Hypothalamus (tissue), 51 donors: ENCODE measurements at regions not wholly inside any gene's neighbourhood (a gene's known extent, or its start where the extent isn't known, plus 50 kb on each side); places are given as distances from the start of the nearest gene placed in this dataset.
A peak's percentile ranks its signal among the peaks of the same experiment; 100 is the strongest.
"Not testable (repeated sequence)": the region's sequence is repeated elsewhere in the genome, so short reads cannot be mapped to it uniquely, and the experiment has no call there.

Source experiments
- DNase-seq, 51 donors: peaks; one replicate each; lab custom pipeline; 2025; lab: John Stamatoyannopoulos, UW

- no peak for DNase-seq
Measured at GRCh38 chr4:28233724-28234123, 1373.1 kb downstream of the STIM2 start.

GRCh38 chr4:28238876-28239275 lies 1378.2 kb downstream of the STIM2 start:
- DNase-seq = no peak

GRCh38 chr4:28241021-28241420 lies 1380.4 kb downstream of the STIM2 start:
- no peak for DNase-seq

- DNase-seq = no peak
Measured at GRCh38 chr4:28247805-28248204, 1387.2 kb downstream of the STIM2 start.

GRCh38 chr4:28248269-28248668 lies 1387.6 kb downstream of the STIM2 start:
- DNase-seq = no peak

GRCh38 chr4:28250646-28251045 lies 1390.0 kb downstream of the STIM2 start:
- DNase-seq = no peak

- no peak for DNase-seq
Measured at GRCh38 chr4:28251831-28252230, 1391.2 kb downstream of the STIM2 start.

GRCh38 chr4:28254003-28254402 lies 1393.4 kb downstream of the STIM2 start:
- no peak for DNase-seq

GRCh38 chr4:28256295-28256694 lies 1395.7 kb downstream of the STIM2 start:
- DNase-seq = no peak

GRCh38 chr4:28259951-28260350 lies 1399.3 kb downstream of the STIM2 start:
- DNase-seq = no peak

GRCh38 chr4:28267166-28267565 lies 1406.5 kb downstream of the STIM2 start:
- DNase-seq = no peak

- no peak for DNase-seq
Measured at GRCh38 chr4:28269426-28269825, 1408.8 kb downstream of the STIM2 start.

- peak in 2 of 51 donors; percentile 19 to 56 for DNase-seq
Measured at GRCh38 chr4:28277931-28278330, 1417.3 kb downstream of the STIM2 start.

- DNase-seq = peak in 1 of 51 donors; percentile 60
Measured at GRCh38 chr4:28278676-28279075, 1418.0 kb downstream of the STIM2 start.

GRCh38 chr4:28279249-28279648 lies 1418.6 kb downstream of the STIM2 start:
- no peak for DNase-seq

- DNase-seq = not testable (repeated sequence)
Measured at GRCh38 chr4:28286266-28286665, 1425.6 kb downstream of the STIM2 start.

- no peak for DNase-seq
Measured at GRCh38 chr4:28287831-28288233, 1427.2 kb downstream of the STIM2 start.

- no peak for DNase-seq
Measured at GRCh38 chr4:28296239-28296638, 1435.6 kb downstream of the STIM2 start.

GRCh38 chr4:28310926-28311325 lies 1450.3 kb downstream of the STIM2 start:
- no peak for DNase-seq

GRCh38 chr4:28312497-28312896 lies 1451.9 kb downstream of the STIM2 start:
- DNase-seq = not testable (repeated sequence)

GRCh38 chr4:28313729-28314713 lies 1453.4 kb downstream of the STIM2 start:
- no peak for DNase-seq

GRCh38 chr4:28317221-28317620 lies 1456.6 kb downstream of the STIM2 start:
- DNase-seq = no peak
